Colonic mucosa (tissue), 4 donors: ENCODE measurements at regions not wholly inside any gene's neighbourhood (a gene's known extent, or its start where the extent isn't known, plus 50 kb on each side); places are given as distances from the start of the nearest gene placed in this dataset.
"Not testable (repeated sequence)": the region's sequence is repeated elsewhere in the genome, so short reads cannot be mapped to it uniquely, and the experiment has no call there.

Experiments used
- DNase-seq: peaks from one replicate; pipeline ENCODE4 v3.0.0-alpha.2; 2020
- H3K27ac ChIP-seq: fragments of 200-600 bp; one replicate; pipeline ENCODE4 v1.8.0; 2021
- H3K27me3 ChIP-seq: fragments of 200-600 bp; one replicate; pipeline ENCODE4 v1.8.0; 2021
- H3K36me3 ChIP-seq: fragments of 200-600 bp; one replicate; pipeline ENCODE4 v1.8.0; 2021
- H3K4me1 ChIP-seq: fragments of 200-600 bp; one replicate; pipeline ENCODE4 v1.8.0; 2021; ENCODE audit warnings: mild to moderate bottlenecking
- H3K4me3 ChIP-seq: fragments of 200-600 bp; one replicate; pipeline ENCODE4 v1.8.0; 2021
- H3K9ac ChIP-seq, 2 donors: one replicate each; pipeline ENCODE4 v1.7.0; 2013; ENCODE audit warnings: control low read depth in 2 of 2, low read depth in 2 of 2, low read length in 2 of 2
- H3K9me3 ChIP-seq: fragments of 200-600 bp; one replicate; pipeline ENCODE4 v1.8.0; 2021
- intact Hi-C: fragments of 100-400 bp; cut with DNase I; formaldehyde crosslinking; loops from one replicate; pipeline ENCODE4 v1.14.1; 2022
- TF ChIP-seq, protein P1 (sequence below): fragments of 200-600 bp; IDR thresholded peaks from one replicate; pipeline ENCODE4 v1.8.0; 2022; ENCODE audit warnings: antibody characterized with exemption, mild to moderate bottlenecking
- donor health status: healthy.
- donor health status: DM: no; HTN: no; CAD: no.
- donor health status: DM: no; HTN: no; CAD: no.

GRCh38 chr2:237235383-237236095 is 149.8 kb downstream of the COPS8 start:
- no peaks in the 10 kb centered on the region for H3K27me3 ChIP-seq
- no peak for DNase-seq
- H3K9me3 ChIP-seq: no peaks in the 10 kb centered on the region
- no peaks in the 10 kb centered on the region for H3K4me1 ChIP-seq
- intact Hi-C loops: no loop called here
- no peak overlapping the region for H3K27ac ChIP-seq
- no peak overlapping the region for H3K4me3 ChIP-seq
- TF ChIP-seq, protein P1, sequence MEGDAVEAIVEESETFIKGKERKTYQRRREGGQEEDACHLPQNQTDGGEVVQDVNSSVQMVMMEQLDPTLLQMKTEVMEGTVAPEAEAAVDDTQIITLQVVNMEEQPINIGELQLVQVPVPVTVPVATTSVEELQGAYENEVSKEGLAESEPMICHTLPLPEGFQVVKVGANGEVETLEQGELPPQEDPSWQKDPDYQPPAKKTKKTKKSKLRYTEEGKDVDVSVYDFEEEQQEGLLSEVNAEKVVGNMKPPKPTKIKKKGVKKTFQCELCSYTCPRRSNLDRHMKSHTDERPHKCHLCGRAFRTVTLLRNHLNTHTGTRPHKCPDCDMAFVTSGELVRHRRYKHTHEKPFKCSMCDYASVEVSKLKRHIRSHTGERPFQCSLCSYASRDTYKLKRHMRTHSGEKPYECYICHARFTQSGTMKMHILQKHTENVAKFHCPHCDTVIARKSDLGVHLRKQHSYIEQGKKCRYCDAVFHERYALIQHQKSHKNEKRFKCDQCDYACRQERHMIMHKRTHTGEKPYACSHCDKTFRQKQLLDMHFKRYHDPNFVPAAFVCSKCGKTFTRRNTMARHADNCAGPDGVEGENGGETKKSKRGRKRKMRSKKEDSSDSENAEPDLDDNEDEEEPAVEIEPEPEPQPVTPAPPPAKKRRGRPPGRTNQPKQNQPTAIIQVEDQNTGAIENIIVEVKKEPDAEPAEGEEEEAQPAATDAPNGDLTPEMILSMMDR: no peak
- H3K36me3 ChIP-seq: no peaks in the 10 kb centered on the region
- H3K9ac ChIP-seq: no peak overlapping the region

GRCh38 chr2:237236188-237236587 is 150.5 kb downstream of the COPS8 start:
- Histone ChIP-seq H3K9me3 (no peaks in the 10 kb centered on the region), H3K27me3 (no peaks in the 10 kb centered on the region), H3K27ac (no peak overlapping the region), H3K9ac (no peak overlapping the region), H3K4me1 (no peaks in the 10 kb centered on the region), H3K36me3 (no peaks in the 10 kb centered on the region), H3K4me3 (no peak overlapping the region)
- intact Hi-C loops: no loop called here
- DNase-seq: no peak
- TF ChIP-seq, protein P1: no peak

DNA sequence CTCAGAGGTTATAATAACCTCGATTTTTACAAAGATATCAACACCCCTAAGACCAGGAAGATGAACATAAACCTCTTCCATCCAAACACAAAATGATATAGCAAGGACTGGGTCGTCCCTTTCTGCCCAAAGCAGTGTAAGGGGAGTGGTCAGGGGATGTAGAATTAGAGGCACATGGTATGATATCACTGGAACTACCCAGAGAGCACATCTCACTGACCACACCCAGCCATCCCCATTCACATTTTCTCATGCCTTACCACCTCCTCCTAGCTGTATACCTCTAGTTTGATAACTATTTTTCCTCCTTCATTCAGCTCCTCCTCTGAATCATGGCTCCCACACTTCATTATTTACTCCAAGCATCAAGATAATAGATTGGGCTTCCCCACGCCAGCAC is 152.6 kb downstream of the COPS8 start:
- no peak for DNase-seq
- Histone ChIP-seq H3K9me3 (no peaks in the 10 kb centered on the region), H3K27me3 (no peaks in the 10 kb centered on the region), H3K4me3 (no peak overlapping the region), H3K4me1 (no peaks in the 10 kb centered on the region), H3K36me3 (no peaks in the 10 kb centered on the region), H3K9ac (no peak overlapping the region), H3K27ac (no peak overlapping the region)
- TF ChIP-seq, protein P1: no peak
- intact Hi-C loops: no loop called here

DNA sequence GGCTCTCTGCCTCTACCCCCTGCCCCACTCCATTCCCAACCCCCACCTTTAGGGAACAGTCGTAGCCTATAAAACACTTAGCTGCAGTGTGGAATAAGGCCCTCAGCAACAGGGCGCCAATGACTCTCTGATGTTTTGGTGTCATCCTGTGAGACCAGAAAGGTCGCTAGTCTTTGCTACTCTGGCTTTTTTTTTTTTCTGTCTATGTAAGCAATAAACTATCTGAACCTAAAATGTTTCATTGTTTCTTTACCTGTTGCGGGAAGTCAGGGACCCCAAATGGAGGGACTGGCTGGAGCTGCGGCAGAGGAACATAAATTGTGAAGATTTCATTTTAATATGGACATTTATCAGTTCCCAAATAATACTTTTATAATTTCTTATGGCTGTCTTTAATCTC is 154.6 kb downstream of the COPS8 start:
- intact Hi-C loops: no loop called here
- Histone ChIP-seq H3K9me3 (no peaks in the 10 kb centered on the region), H3K4me3 (no peak overlapping the region), H3K4me1 (no peaks in the 10 kb centered on the region), H3K36me3 (no peaks in the 10 kb centered on the region), H3K27me3 (no peaks in the 10 kb centered on the region), H3K27ac (no peak overlapping the region), H3K9ac (no peak overlapping the region)
- DNase-seq: no peak
- TF ChIP-seq, protein P1: no peak

- intact Hi-C loops, H3K36me3 ChIP-seq, H3K9me3 ChIP-seq, DNase-seq, H3K4me3 ChIP-seq, H3K9ac ChIP-seq, H3K4me1 ChIP-seq, H3K27ac ChIP-seq, H3K27me3 ChIP-seq: not testable (repeated sequence)
Observed at GRCh38 chr2:237240868-237241267, 155.2 kb downstream of the COPS8 start.

- Histone ChIP-seq H3K9ac (no peak overlapping the region), H3K9me3 (no peaks in the 10 kb centered on the region), H3K27ac (no peak overlapping the region), H3K4me1 (no peaks in the 10 kb centered on the region), H3K36me3 (no peaks in the 10 kb centered on the region), H3K4me3 (no peak overlapping the region), H3K27me3 (no peaks in the 10 kb centered on the region)
- intact Hi-C loops: no loop called here
- no peak for DNase-seq
- TF ChIP-seq, protein P1: no peak
Observed at GRCh38 chr2:237242091-237242536, 156.4 kb downstream of the COPS8 start.
